ENCODE measurements at regions not wholly inside any gene's neighbourhood (a gene's known extent, or its start where the extent isn't known, plus 50 kb on each side); places are given as distances from the start of the nearest gene placed in this dataset.

GRCh38 chr16:35298460-35299243 is 1839.2 kb downstream of the TP53TG3F start:
- Mint-ChIP-seq H3K9me3 (peaks cover 0 to 8% of the 10 kb centered on the region in 2 donors), H3K36me3 (ENCODE audit: insufficient read depth) (no peaks in the 10 kb centered on the region), H3K4me1 (ENCODE audit: low read depth in 2 of 2) (no peaks in the 10 kb centered on the region), H3K4me3 (no peak overlapping the region), H3K27ac (no peak overlapping the region), H3K27me3 (no peaks in the 10 kb centered on the region)
- ATAC-seq (replicated peaks) (no peak), DNase-seq (no peak)

GRCh38 chr16:35302859-35303258 is 1843.4 kb downstream of the TP53TG3F start:
- ATAC-seq (replicated peaks) (no peak), DNase-seq (no peak)
- Mint-ChIP-seq H3K9me3 (peaks cover 8 to 15% of the 10 kb centered on the region in 2 donors), H3K27ac (no peak overlapping the region), H3K4me3 (no peak overlapping the region), H3K36me3 (ENCODE audit: insufficient read depth) (no peaks in the 10 kb centered on the region), H3K27me3 (no peaks in the 10 kb centered on the region), H3K4me1 (ENCODE audit: low read depth in 2 of 2) (no peaks in the 10 kb centered on the region)

- Mint-ChIP-seq H3K9me3 (peaks cover 11 to 21% of the 10 kb centered on the region in 2 donors), H3K4me1 (ENCODE audit: low read depth in 2 of 2) (no peaks in the 10 kb centered on the region), H3K36me3 (ENCODE audit: insufficient read depth) (no peaks in the 10 kb centered on the region), H3K27ac (no peak overlapping the region), H3K4me3 (no peak overlapping the region), H3K27me3 (no peaks in the 10 kb centered on the region)
- DNase-seq = no peak
- ATAC-seq (replicated peaks) = no peak
Measured at GRCh38 chr16:35305476-35305875, 1846.1 kb downstream of the TP53TG3F start.

- H3K4me3 Mint-ChIP-seq = no peak overlapping the region
- H3K36me3 Mint-ChIP-seq (ENCODE audit: insufficient read depth) = no peaks in the 10 kb centered on the region
- DNase-seq (no peak), ATAC-seq (replicated peaks) (no peak)
- no peaks in the 10 kb centered on the region for H3K27me3 Mint-ChIP-seq
- H3K4me1 Mint-ChIP-seq (ENCODE audit: low read depth in 2 of 2) = no peaks in the 10 kb centered on the region
- H3K9me3 Mint-ChIP-seq = peaks cover 14 to 21% of the 10 kb centered on the region in 2 donors
- no peak overlapping the region for H3K27ac Mint-ChIP-seq
Measured at GRCh38 chr16:35306915-35307314, 1847.5 kb downstream of the TP53TG3F start.

- no peaks in the 10 kb centered on the region for H3K4me1 Mint-ChIP-seq (ENCODE audit: low read depth in 2 of 2)
- ATAC-seq (replicated peaks) (no peak), DNase-seq (no peak)
- H3K4me3 Mint-ChIP-seq = no peak overlapping the region
- H3K9me3 Mint-ChIP-seq = peaks cover 18 to 32% of the 10 kb centered on the region in 2 donors
- no peak overlapping the region for H3K27ac Mint-ChIP-seq
- no peaks in the 10 kb centered on the region for H3K36me3 Mint-ChIP-seq (ENCODE audit: insufficient read depth)
- H3K27me3 Mint-ChIP-seq = no peaks in the 10 kb centered on the region
Measured at GRCh38 chr16:35308674-35309073, 1849.3 kb downstream of the TP53TG3F start.

- DNase-seq (no peak), ATAC-seq (replicated peaks) (no peak)
- no peak overlapping the region for H3K27ac Mint-ChIP-seq
Measured at GRCh38 chr16:35310999-35311398, 1851.6 kb downstream of the TP53TG3F start.

GRCh38 chr16:35311475-35311874 is 1852.1 kb downstream of the TP53TG3F start:
- no peak for ATAC-seq (replicated peaks)
- no peak overlapping the region for H3K27ac Mint-ChIP-seq
- no peak overlapping the region for H3K4me3 Mint-ChIP-seq

More at GRCh38 chr16:35310999-35311398, 1851.6 kb downstream of the TP53TG3F start:
- no peak overlapping the region for H3K4me3 Mint-ChIP-seq
- H3K9me3 Mint-ChIP-seq = peaks cover 14 to 45% of the 10 kb centered on the region in 2 donors
- no peaks in the 10 kb centered on the region for H3K27me3 Mint-ChIP-seq
- H3K4me1 Mint-ChIP-seq (ENCODE audit: low read depth in 2 of 2) = no peaks in the 10 kb centered on the region
- no peaks in the 10 kb centered on the region for H3K36me3 Mint-ChIP-seq (ENCODE audit: insufficient read depth)

GRCh38 chr16:35314298-35314697 is 1854.9 kb downstream of the TP53TG3F start:
- H3K27me3 Mint-ChIP-seq = no peaks in the 10 kb centered on the region
- H3K36me3 Mint-ChIP-seq (ENCODE audit: insufficient read depth) = no peaks in the 10 kb centered on the region
- H3K27ac Mint-ChIP-seq = no peak overlapping the region
- ATAC-seq (replicated peaks) (no peak), DNase-seq (no peak)
- no peaks in the 10 kb centered on the region for H3K4me1 Mint-ChIP-seq (ENCODE audit: low read depth in 2 of 2)
- H3K9me3 Mint-ChIP-seq = peaks cover 9 to 33% of the 10 kb centered on the region in 2 donors
- no peak overlapping the region for H3K4me3 Mint-ChIP-seq

More at GRCh38 chr16:35311475-35311874, 1852.1 kb downstream of the TP53TG3F start:
- H3K27me3 Mint-ChIP-seq = no peaks in the 10 kb centered on the region
- H3K36me3 Mint-ChIP-seq (ENCODE audit: insufficient read depth) = no peaks in the 10 kb centered on the region
- DNase-seq = no peak
- peaks cover 11 to 42% of the 10 kb centered on the region in 2 donors for H3K9me3 Mint-ChIP-seq
- no peaks in the 10 kb centered on the region for H3K4me1 Mint-ChIP-seq (ENCODE audit: low read depth in 2 of 2)

GRCh38 chr16:35319536-35320192 is 1860.3 kb downstream of the TP53TG3F start:
- Mint-ChIP-seq H3K4me3 (no peak overlapping the region), H3K36me3 (ENCODE audit: insufficient read depth) (no peaks in the 10 kb centered on the region), H3K27me3 (no peaks in the 10 kb centered on the region), H3K27ac (no peak overlapping the region), H3K9me3 (peaks cover 2 to 23% of the 10 kb centered on the region in 2 donors), H3K4me1 (ENCODE audit: low read depth in 2 of 2) (no peaks in the 10 kb centered on the region)
- ATAC-seq (replicated peaks) (no peak), DNase-seq (no peak)

GRCh38 chr16:35325936-35326335 is 1866.5 kb downstream of the TP53TG3F start:
- ATAC-seq (replicated peaks) (no peak), DNase-seq (no peak)
- Mint-ChIP-seq H3K9me3 (peaks cover 4 to 8% of the 10 kb centered on the region in 2 donors), H3K4me1 (ENCODE audit: low read depth in 2 of 2) (peaks cover 0 to 2% of the 10 kb centered on the region in 2 donors), H3K36me3 (ENCODE audit: insufficient read depth) (no peaks in the 10 kb centered on the region), H3K4me3 (no peak overlapping the region), H3K27me3 (no peaks in the 10 kb centered on the region), H3K27ac (no peak overlapping the region)

GRCh38 chr16:35339337-35339736 is 1879.9 kb downstream of the TP53TG3F start:
- Mint-ChIP-seq H3K4me3 (no peak overlapping the region), H3K36me3 (ENCODE audit: insufficient read depth) (no peaks in the 10 kb centered on the region), H3K9me3 (peaks cover 6 to 7% of the 10 kb centered on the region in 2 donors), H3K27me3 (no peaks in the 10 kb centered on the region), H3K27ac (no peak overlapping the region), H3K4me1 (ENCODE audit: low read depth in 2 of 2) (no peaks in the 10 kb centered on the region)
- DNase-seq (no peak), ATAC-seq (replicated peaks) (no peak)

- Mint-ChIP-seq H3K27ac (no peak overlapping the region), H3K4me1 (ENCODE audit: low read depth in 2 of 2) (no peaks in the 10 kb centered on the region), H3K4me3 (no peak overlapping the region), H3K9me3 (peaks cover 6 to 20% of the 10 kb centered on the region in 2 donors), H3K27me3 (no peaks in the 10 kb centered on the region), H3K36me3 (ENCODE audit: insufficient read depth) (no peaks in the 10 kb centered on the region)
- ATAC-seq (replicated peaks) (no peak), DNase-seq (no peak)
Measured at GRCh38 chr16:35342012-35342411, 1882.6 kb downstream of the TP53TG3F start.

- ATAC-seq (replicated peaks) = no peak
- no peaks in the 10 kb centered on the region for H3K36me3 Mint-ChIP-seq (ENCODE audit: insufficient read depth)
- no peak for DNase-seq
- H3K9me3 Mint-ChIP-seq = peaks cover 6 to 20% of the 10 kb centered on the region in 2 donors
- H3K27ac Mint-ChIP-seq = no peak overlapping the region
- no peaks in the 10 kb centered on the region for H3K27me3 Mint-ChIP-seq
- no peaks in the 10 kb centered on the region for H3K4me1 Mint-ChIP-seq (ENCODE audit: low read depth in 2 of 2)
- H3K4me3 Mint-ChIP-seq = no peak overlapping the region
Measured at GRCh38 chr16:35344012-35344762, 1884.8 kb downstream of the TP53TG3F start.

All from effector memory CD8-positive, alpha-beta T cell (primary cell).